ENCODE measurements at regions not wholly inside any gene's neighbourhood (a gene's known extent, or its start where the extent isn't known, plus 50 kb on each side); places are given as distances from the start of the nearest gene placed in this dataset.

- no peak for TF ChIP-seq POLR2A (IDR thresholded peaks at IDR 0.05)
- no peak for TF ChIP-seq CTCF (IDR thresholded peaks at IDR 0.05)
- no peak for TF ChIP-seq EP300 (IDR thresholded peaks at IDR 0.05)
Measured at GRCh38 chr3:73759297-73759711, 134.6 kb upstream of the PDZRN3 start.

All from tibial nerve (tissue), 4 donors.